ENCODE measurements at regions not wholly inside any gene's neighbourhood (a gene's known extent, or its start where the extent isn't known, plus 50 kb on each side); places are given as distances from the start of the nearest gene placed in this dataset.

GRCh38 chr2:215522237-215522636, 86.4 kb upstream of the FN1 start:
- no peak for TF ChIP-seq CTCF (IDR thresholded peaks at IDR 0.05)
- H3K4me1 ChIP-seq, result no peaks in the 10 kb centered on the region
- no peaks in the 10 kb centered on the region for H3K36me3 ChIP-seq (ENCODE audit: insufficient read depth in 1 of 2, low read depth in 1 of 2)
- intact Hi-C loops (cut with DNase I), result no loop called here
- ATAC-seq (no peak), DNase-seq (no peak)
- no peaks in the 10 kb centered on the region for H3K27me3 ChIP-seq (ENCODE audit: insufficient read depth in 3 of 3, low read length in 2 of 3)
- 9 to 49% (median 48%) methylated on average over 1 of the region's 1 CpG for WGBS, 3 donors
- H3K27ac ChIP-seq, result no peak overlapping the region
- H3K4me3 ChIP-seq, result no peak overlapping the region
- H3K9me3 ChIP-seq, result no peaks in the 10 kb centered on the region

- intact Hi-C loops (cut with DNase I), result no loop called here
- H3K4me1 ChIP-seq, result no peaks in the 10 kb centered on the region
- no peaks in the 10 kb centered on the region for H3K36me3 ChIP-seq (ENCODE audit: insufficient read depth in 1 of 2, low read depth in 1 of 2)
- WGBS, 3 donors, result 18 to 28% (median 20%) methylated on average over 3 of the region's 3 CpGs
- ATAC-seq (no peak), DNase-seq (no peak)
- no peak overlapping the region for H3K4me3 ChIP-seq
- H3K27me3 ChIP-seq (ENCODE audit: insufficient read depth in 3 of 3, low read length in 2 of 3), result no peaks in the 10 kb centered on the region
- no peaks in the 10 kb centered on the region for H3K9me3 ChIP-seq
- TF ChIP-seq CTCF (IDR thresholded peaks at IDR 0.05), result no peak
- H3K27ac ChIP-seq, result no peak overlapping the region
These were observed 85.2 kb upstream of the FN1 start for GRCh38 chr2:215521031-215521430.

DNA sequence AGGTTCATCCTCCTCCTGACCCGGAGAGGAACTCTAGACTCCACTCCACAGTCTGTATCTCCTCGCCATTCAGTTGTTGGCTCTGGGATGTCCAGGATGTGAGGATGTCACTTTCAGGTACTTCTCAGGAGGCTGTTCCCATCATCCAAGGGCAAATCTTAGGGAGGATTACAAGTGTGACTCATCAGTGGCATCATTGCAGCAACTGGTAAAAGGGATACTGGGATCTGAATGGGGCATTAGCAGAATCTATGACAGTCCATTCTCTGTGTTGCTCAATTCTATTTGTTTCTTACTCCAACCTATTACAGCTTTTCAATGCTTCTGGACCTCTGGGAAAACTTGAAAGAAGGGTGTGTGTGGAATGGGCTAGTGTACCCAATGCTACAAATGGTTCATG, 81.5 kb upstream of the FN1 start:
- Histone ChIP-seq H3K4me3 (no peak overlapping the region), H3K27ac (no peak overlapping the region), H3K36me3 (ENCODE audit: insufficient read depth in 1 of 2, low read depth in 1 of 2) (no peaks in the 10 kb centered on the region), H3K27me3 (ENCODE audit: insufficient read depth in 3 of 3, low read length in 2 of 3) (no peaks in the 10 kb centered on the region), H3K9me3 (no peaks in the 10 kb centered on the region), H3K4me1 (no peaks in the 10 kb centered on the region)
- intact Hi-C loops (cut with DNase I), result no loop called here
- no peak for TF ChIP-seq CTCF (IDR thresholded peaks at IDR 0.05)
- DNase-seq (no peak), ATAC-seq (no peak)
- 67 to 79% (median 71%) methylated on average over 2 of the region's 2 CpGs for WGBS, 3 donors

GRCh38 chr2:215514516-215514915, 78.6 kb upstream of the FN1 start:
- 94 to 95% (median 94%) methylated on average over 16 of the region's 16 CpGs for WGBS, 3 donors
- H3K27ac ChIP-seq, result no peak overlapping the region
- TF ChIP-seq CTCF (IDR thresholded peaks at IDR 0.05), result no peak
- intact Hi-C loops (cut with DNase I), result no loop called here
- H3K27me3 ChIP-seq (ENCODE audit: insufficient read depth in 3 of 3, low read length in 2 of 3), result no peaks in the 10 kb centered on the region
- no peaks in the 10 kb centered on the region for H3K4me1 ChIP-seq
- no peak overlapping the region for H3K4me3 ChIP-seq
- no peaks in the 10 kb centered on the region for H3K9me3 ChIP-seq
- H3K36me3 ChIP-seq (ENCODE audit: insufficient read depth in 1 of 2, low read depth in 1 of 2), result no peaks in the 10 kb centered on the region
- ATAC-seq (no peak), DNase-seq (no peak)

- 51 to 67% (median 60%) methylated on average over 6 of the region's 6 CpGs for WGBS, 3 donors
- Histone ChIP-seq H3K27ac (no peak overlapping the region), H3K36me3 (ENCODE audit: insufficient read depth in 1 of 2, low read depth in 1 of 2) (no peaks in the 10 kb centered on the region), H3K4me3 (no peak overlapping the region), H3K27me3 (ENCODE audit: insufficient read depth in 3 of 3, low read length in 2 of 3) (no peaks in the 10 kb centered on the region), H3K4me1 (no peaks in the 10 kb centered on the region), H3K9me3 (no peaks in the 10 kb centered on the region)
- DNase-seq, result no peak
- ATAC-seq, result no peak
- TF ChIP-seq CTCF (IDR thresholded peaks at IDR 0.05), result no peak
- intact Hi-C loops (cut with DNase I), result no loop called here
These were observed 75.8 kb upstream of the FN1 start for GRCh38 chr2:215511454-215512346.

Measured in psoas muscle (tissue), 7 donors.